HTR-8/SVneo (cell line): ENCODE measurements at regions not wholly inside any gene's neighbourhood (a gene's known extent, or its start where the extent isn't known, plus 50 kb on each side); places are given as distances from the start of the nearest gene placed in this dataset.
"Not testable (repeated sequence)": the region's sequence is repeated elsewhere in the genome, so short reads cannot be mapped to it uniquely, and the experiment has no call there.

Experiments
- DNase-seq: peaks from one replicate; pipeline ENCODE4 v3.0.0; 2011; ENCODE audit warnings: low spot score, mixed read lengths; ENCODE audit not compliant: insufficient read length
- FAIRE-seq: peaks from 2 replicates; lab custom pipeline; 2011; peaks lifted over from hg19 to GRCh38; lab: Jason Lieb, UNC

DNA sequence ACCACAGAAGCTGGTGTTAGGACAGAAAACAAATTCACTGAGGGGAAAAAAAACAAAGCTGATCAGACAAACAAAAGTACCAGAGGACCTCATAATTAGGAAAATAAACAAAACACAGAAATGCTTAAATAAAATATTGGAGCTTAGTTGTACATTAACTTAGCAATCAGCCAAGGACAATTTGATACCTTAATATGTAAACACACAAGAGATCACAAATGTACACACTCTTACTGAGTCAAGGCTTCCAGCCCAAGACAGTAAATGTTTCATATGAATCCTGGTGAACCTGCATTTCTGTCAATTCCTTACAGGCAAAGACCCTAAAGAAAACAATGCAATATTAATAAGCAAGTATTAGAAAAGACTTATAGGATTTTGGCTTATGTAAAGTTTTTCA, 62.0 kb upstream of the SPTLC3 start:
- no peak for FAIRE-seq
- no peak for DNase-seq

DNA sequence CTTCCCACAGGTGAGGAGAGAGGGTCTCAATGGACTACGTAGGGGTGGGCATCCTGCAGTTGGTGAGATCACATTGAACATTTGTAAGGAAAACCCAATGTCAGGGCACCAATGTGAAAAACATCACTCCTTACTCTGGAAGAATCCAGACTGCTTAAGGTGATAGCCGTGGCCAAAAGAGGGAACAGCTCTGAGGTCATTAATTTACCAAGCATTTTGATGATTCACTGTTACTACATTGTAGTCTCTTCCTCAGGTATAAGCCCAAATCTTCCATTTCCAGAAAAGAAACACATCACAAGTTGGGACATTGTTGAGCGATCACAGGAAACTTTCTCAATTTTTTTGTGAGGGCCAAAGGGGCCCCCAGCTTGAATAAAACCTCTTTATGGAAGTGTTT, 61.1 kb upstream of the SPTLC3 start:
- DNase-seq: no peak
- no peak for FAIRE-seq

DNA sequence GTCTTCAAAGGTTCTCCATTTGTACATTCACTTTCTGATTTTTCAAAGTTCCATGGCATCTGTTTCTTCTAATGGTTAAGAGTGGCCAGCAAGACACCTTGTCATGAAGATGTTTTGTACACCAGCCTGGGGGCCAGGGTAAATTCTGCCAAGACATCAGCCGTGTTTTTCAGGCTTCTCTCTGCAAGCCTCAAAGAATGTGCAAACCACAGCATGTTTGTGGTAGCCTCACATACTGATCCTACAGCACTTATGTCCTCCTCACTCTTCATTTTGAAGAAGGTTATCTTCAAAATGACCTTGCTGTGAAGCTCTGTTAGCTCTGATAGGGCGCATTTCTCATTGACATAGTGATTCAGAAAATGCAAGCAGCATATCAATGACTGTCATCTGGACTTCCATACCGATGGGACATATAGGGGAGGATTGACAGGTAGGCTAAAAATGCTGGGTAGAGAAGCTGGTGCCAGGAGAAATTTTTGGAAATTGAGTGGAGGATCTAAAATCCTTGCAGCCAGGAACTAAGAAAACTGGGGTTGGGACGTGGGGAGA, 59.3 kb upstream of the SPTLC3 start:
- DNase-seq: no peak
- no peak for FAIRE-seq

DNA sequence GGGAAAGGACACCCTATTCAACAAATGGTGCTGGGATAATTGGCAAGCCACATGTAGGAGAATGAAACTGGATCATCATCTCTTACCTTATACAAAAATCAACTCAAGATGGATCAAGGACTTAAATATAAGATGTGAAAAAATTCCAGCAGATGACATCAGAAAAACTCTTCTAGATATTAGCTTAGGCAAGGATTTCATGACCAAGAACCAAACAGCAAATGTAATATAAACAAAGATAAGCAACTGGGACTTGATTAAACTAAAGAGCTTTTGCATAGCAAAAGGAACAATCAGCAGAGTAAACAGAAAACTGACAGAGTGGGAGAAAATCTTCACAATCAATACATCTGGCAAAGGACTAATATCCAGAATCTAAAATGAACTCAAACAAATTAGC, 54.5 kb upstream of the SPTLC3 start:
- not testable (repeated sequence) for FAIRE-seq, DNase-seq

DNA sequence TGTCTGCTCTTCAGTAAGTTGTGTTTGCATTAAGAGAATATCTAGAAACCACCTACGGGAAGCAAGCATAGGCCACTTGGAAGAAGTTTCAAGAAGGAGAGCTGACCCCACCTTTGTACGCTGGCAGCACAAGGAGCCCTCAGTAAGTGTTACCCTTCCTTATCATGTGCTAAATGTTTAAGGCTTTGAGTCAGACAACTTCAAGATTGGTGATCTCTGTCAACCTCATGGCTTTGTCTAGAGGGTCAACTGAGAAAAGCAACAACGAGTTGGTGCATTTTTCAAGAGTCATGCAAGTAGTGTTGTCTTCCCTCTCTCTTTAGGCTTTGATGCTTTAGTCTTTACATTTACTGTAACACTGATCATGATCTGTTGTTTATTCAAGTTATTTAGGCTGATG, 53.2 kb upstream of the SPTLC3 start:
- FAIRE-seq (no peak), DNase-seq (no peak)

DNA sequence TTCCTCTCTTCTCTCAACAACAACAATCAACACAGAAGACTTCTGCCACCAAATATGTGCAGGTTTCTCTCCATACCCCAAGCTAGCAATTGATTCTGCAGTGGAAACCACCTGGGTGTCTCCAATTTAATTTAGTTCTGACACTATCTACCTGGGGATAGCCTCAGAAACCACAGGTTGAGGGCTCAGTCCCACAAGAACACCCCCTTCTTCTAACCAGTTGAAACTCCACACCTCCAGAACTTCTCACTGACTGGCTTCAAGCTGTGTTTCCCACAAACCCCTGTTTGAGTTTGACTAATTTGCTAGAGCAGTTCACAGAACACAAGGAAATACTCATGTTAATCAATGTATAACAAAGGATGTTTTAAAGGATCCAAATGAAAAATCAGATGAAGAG, 52.5 kb upstream of the SPTLC3 start:
- DNase-seq (no peak), FAIRE-seq (no peak)

DNA sequence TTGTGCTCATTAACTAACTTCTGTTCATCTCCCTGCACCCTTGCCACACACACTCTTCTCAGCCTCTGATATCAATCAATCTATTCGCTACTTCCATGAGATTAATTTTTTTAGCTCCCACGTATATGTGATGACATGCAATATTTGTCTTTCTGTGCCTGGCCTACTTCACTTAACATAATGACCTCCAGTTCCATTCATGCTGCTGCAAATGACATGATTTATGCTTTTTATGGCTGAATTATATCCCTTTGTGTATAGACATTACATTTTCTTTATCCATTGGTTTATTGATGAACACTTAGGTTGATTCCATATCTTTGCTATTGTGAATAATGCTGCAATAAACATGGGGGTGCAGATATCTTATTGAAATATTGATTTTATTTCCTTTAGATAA, 50.8 kb upstream of the SPTLC3 start:
- FAIRE-seq (no peak), DNase-seq (no peak)
